ENCODE measurements at regions not wholly inside any gene's neighbourhood (a gene's known extent, or its start where the extent isn't known, plus 50 kb on each side); places are given as distances from the start of the nearest gene placed in this dataset.

GRCh38 chr18:30103881-30104280 lies 938.7 kb downstream of the DSC3 start:
- no peak overlapping the region for H3K27ac ChIP-seq
- TF ChIP-seq, protein P1, sequence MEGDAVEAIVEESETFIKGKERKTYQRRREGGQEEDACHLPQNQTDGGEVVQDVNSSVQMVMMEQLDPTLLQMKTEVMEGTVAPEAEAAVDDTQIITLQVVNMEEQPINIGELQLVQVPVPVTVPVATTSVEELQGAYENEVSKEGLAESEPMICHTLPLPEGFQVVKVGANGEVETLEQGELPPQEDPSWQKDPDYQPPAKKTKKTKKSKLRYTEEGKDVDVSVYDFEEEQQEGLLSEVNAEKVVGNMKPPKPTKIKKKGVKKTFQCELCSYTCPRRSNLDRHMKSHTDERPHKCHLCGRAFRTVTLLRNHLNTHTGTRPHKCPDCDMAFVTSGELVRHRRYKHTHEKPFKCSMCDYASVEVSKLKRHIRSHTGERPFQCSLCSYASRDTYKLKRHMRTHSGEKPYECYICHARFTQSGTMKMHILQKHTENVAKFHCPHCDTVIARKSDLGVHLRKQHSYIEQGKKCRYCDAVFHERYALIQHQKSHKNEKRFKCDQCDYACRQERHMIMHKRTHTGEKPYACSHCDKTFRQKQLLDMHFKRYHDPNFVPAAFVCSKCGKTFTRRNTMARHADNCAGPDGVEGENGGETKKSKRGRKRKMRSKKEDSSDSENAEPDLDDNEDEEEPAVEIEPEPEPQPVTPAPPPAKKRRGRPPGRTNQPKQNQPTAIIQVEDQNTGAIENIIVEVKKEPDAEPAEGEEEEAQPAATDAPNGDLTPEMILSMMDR (IDR thresholded peaks at IDR 0.05), result no peak
- no peak for DNase-seq (ENCODE audit: low spot score)
- H3K4me3 ChIP-seq, result no peak overlapping the region

DNA sequence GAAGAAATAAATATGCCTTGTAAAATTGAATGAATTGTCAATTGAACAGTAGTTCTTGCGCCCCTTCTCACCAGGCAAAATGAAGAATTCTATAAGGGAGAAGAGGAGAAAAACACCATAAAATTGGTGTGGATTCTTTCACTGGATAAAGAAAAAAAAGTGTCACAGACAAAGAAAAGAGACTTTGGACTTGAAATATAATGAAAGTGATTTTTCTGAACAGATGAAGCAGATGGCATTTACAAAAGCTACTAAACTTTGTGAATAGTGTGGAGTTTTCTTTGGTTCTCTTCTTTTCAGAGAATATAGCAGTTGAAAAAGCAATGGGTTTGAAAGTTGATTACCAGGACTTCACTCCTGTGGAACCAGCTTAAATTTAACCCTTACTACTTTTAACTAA lies 945.7 kb downstream of the DSC3 start:
- no peak overlapping the region for H3K4me3 ChIP-seq
- TF ChIP-seq, protein P1 (IDR thresholded peaks at IDR 0.05), result no peak
- H3K27ac ChIP-seq, result no peak overlapping the region
- no peak for DNase-seq (ENCODE audit: low spot score)

GRCh38 chr18:30094556-30094955 lies 948.0 kb downstream of the DSC3 start:
- no peak for DNase-seq (ENCODE audit: low spot score)
- TF ChIP-seq, protein P1 (IDR thresholded peaks at IDR 0.05), result no peak
- Histone ChIP-seq H3K4me3 (no peak overlapping the region), H3K27ac (no peak overlapping the region)

GRCh38 chr18:30093376-30093775 lies 949.2 kb downstream of the DSC3 start:
- DNase-seq (ENCODE audit: low spot score), result no peak
- Histone ChIP-seq H3K4me3 (no peak overlapping the region), H3K27ac (no peak overlapping the region)
- TF ChIP-seq, protein P1 (IDR thresholded peaks at IDR 0.05), result no peak

DNA sequence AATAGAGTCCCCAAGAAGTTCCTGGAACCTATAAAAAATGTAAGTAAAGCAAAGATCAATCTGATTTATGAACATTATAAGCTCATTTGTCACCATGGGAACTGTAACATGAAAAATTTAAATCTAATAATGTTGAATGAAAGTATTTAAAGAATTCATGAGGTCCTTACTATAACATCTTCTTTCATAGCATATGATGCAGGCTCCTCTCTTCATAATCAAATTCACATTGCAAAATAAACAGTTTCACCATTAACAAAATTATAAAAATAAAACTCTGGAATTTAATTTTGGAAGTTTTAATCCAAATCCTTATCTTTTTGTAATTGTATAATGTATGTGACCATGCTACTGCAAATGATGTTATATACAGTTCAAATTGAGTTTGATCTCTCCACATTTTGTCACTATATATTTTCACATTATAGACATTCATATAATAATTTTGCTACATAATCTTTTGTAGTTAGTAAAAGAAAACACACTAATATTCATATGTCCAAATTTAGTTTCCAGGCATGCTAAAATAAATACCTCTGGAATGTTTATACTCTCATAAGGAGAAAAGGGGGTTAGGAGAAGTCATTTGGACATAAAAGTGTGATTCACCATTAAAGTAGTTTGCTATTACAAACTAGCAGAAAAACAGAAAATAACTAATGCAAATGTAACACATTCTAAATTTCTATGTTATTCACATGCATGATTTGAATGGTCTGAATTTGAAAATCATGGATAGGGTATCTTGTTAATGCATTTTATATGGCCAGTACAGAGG lies 954.1 kb downstream of the DSC3 start:
- no peak for DNase-seq (ENCODE audit: low spot score)
- H3K27ac ChIP-seq, result no peak overlapping the region
- TF ChIP-seq, protein P1 (IDR thresholded peaks at IDR 0.05), result no peak

DNA sequence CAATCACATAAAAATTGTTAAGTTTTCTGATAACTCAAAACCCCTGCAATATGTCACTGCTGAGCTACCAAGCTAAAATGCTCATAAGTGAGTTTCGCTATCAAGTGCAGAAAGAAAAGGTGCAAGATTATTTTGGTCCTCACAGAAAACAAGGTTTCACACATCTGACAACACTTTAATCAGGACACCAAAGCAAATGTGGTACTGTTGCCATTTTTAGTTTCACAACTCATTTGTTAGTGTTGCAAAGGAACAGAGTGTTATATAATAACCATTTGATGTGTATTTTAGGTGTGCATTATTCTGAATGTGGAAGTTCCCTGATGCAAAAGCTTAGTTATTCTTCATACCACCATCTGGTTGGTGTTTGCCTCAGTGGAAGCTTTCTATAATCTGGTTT lies 956.2 kb downstream of the DSC3 start:
- TF ChIP-seq, protein P1 (IDR thresholded peaks at IDR 0.05), result no peak
- DNase-seq (ENCODE audit: low spot score), result no peak
- Histone ChIP-seq H3K4me3 (no peak overlapping the region), H3K27ac (no peak overlapping the region)

More for the DNA sequence above, 954.1 kb downstream of the DSC3 start:
- no peak overlapping the region for H3K4me3 ChIP-seq

GRCh38 chr18:30081122-30081521 lies 961.4 kb downstream of the DSC3 start:
- H3K4me3 ChIP-seq, result no peak overlapping the region
- no peak overlapping the region for H3K27ac ChIP-seq

More at GRCh38 chr18:30081122-30081521, 961.4 kb downstream of the DSC3 start:
- no peak for DNase-seq (ENCODE audit: low spot score)
- TF ChIP-seq, protein P1 (IDR thresholded peaks at IDR 0.05), result no peak
